GM12878 (cell line): ENCODE measurements at regions not wholly inside any gene's neighbourhood (a gene's known extent, or its start where the extent isn't known, plus 50 kb on each side); places are given as distances from the start of the nearest gene placed in this dataset.
A peak's percentile ranks its signal among the peaks of the same experiment; 100 is the strongest.

Experiments
- ASH2L ChIP-seq: fragments of 300-600, 200-600 bp; sonication (generic); IDR thresholded peaks from 2 replicates; pipeline ENCODE4 v1.6.1; 2017; ENCODE audit warnings: low read depth, mild to moderate bottlenecking, borderline replicate concordance
- BCL3 ChIP-seq: IDR thresholded peaks from 2 replicates; pipeline ENCODE4 v1.6.1; 2011; ENCODE audit warnings: borderline replicate concordance, low read depth, mild to moderate bottlenecking, moderate library complexity, low read length; ENCODE audit not compliant: insufficient read depth, poor library complexity, severe bottlenecking
- CREB1 ChIP-seq: IDR thresholded peaks from 2 replicates; pipeline ENCODE4 v1.6.1; 2012; ENCODE audit warnings: low read depth, mild to moderate bottlenecking, inconsistent platforms
- EGR1 ChIP-seq, 2 experiments: IDR thresholded peaks; 1 replicate in 1 of 2; 2 replicates in 1 of 2; pipeline ENCODE4 v1.6.1; 2011 to 2012; ENCODE audit warnings: low read depth in 2 of 2, low read length in 2 of 2, borderline replicate concordance in 1 of 2, mild to moderate bottlenecking in 1 of 2, moderate library complexity in 1 of 2
- FOXK2 ChIP-seq: fragments of 450-650 bp; IDR thresholded peaks from 2 replicates; pipeline ENCODE4 v1.6.1; 2017; ENCODE audit warnings: mild to moderate bottlenecking, moderate library complexity
- FOXM1 ChIP-seq: IDR thresholded peaks from 2 replicates; pipeline ENCODE4 v1.6.1; 2012; ENCODE audit warnings: low read depth, mild to moderate bottlenecking, inconsistent platforms, low read length, moderate library complexity
- HDAC6 ChIP-seq: fragments of 200-600 bp; sonication (generic); IDR thresholded peaks from one replicate; pipeline ENCODE4 v1.8.0; 2017; ENCODE audit warnings: antibody characterized with exemption; ENCODE audit not compliant: unreplicated experiment
- IKZF1 ChIP-seq: fragments of 450-650 bp; conservative IDR thresholded peaks from 2 replicates; pipeline ENCODE4 v1.6.1; 2017; ENCODE audit warnings: antibody characterized with exemption, mild to moderate bottlenecking
- IRF3 ChIP-seq: fragments of 450-650 bp; IDR thresholded peaks from 2 replicates; pipeline ENCODE4 v1.6.1; 2014; ENCODE audit warnings: mild to moderate bottlenecking
- MAX ChIP-seq: IDR thresholded peaks from 2 replicates; pipeline ENCODE4 v1.6.1; 2012; ENCODE audit warnings: low read depth, low read length, improper control_type of control experiment
- MTA2 ChIP-seq: fragments of 450-650 bp; IDR thresholded peaks from 2 replicates; pipeline ENCODE4 v1.6.1; 2016; ENCODE audit warnings: low read depth, mild to moderate bottlenecking, moderate library complexity
- NBN ChIP-seq: fragments of 450-650 bp; IDR thresholded peaks from 2 replicates; pipeline ENCODE4 v1.6.1; 2016
- NR2F1 ChIP-seq: fragments of 450-650 bp; conservative IDR thresholded peaks from 2 replicates; pipeline ENCODE4 v1.6.1; 2017; ENCODE audit warnings: mild to moderate bottlenecking
- PAX5 ChIP-seq: IDR thresholded peaks from 2 replicates; pipeline ENCODE4 v1.6.1; 2011; ENCODE audit warnings: low read depth, low read length, borderline replicate concordance
- PAX8 ChIP-seq: fragments of 450-650 bp; IDR thresholded peaks from 2 replicates; pipeline ENCODE4 v1.6.1; 2017; ENCODE audit warnings: mild to moderate bottlenecking, moderate library complexity
- POU2F2 ChIP-seq: IDR thresholded peaks from 3 replicates; pipeline ENCODE4 v1.6.1; 2011; ENCODE audit warnings: low read depth, mild to moderate bottlenecking, low read length, borderline replicate concordance
- PRDM15 ChIP-seq: fragments of 450-650 bp; formaldehyde crosslinking; IDR thresholded peaks from 2 replicates; pipeline ENCODE4 v1.4.0; 2020; ENCODE audit warnings: mild to moderate bottlenecking, moderate library complexity
- RELA ChIP-seq: fragments of 450-650 bp; IDR thresholded peaks from 2 replicates; pipeline ENCODE4 v1.8.0; 2014; ENCODE audit warnings: borderline replicate concordance; ENCODE audit not compliant: partially characterized antibody
- SKIL ChIP-seq: fragments of 450-650 bp; IDR thresholded peaks from 2 replicates; pipeline ENCODE4 v1.6.1; 2017; ENCODE audit warnings: mild to moderate bottlenecking, low read depth, inconsistent platforms; ENCODE audit not compliant: poor library complexity, severe bottlenecking
- SMAD1 ChIP-seq: fragments of 450-650 bp; IDR thresholded peaks from 2 replicates; pipeline ENCODE4 v1.6.1; 2018; ENCODE audit warnings: mild to moderate bottlenecking, low read depth; ENCODE audit not compliant: partially characterized antibody
- STAT1 ChIP-seq: fragments of 450-650 bp; conservative IDR thresholded peaks from 2 replicates; pipeline ENCODE4 v1.6.1; 2014; ENCODE audit warnings: antibody characterized with exemption, mild to moderate bottlenecking

- TF ChIP-seq ASH2L (no peak), IKZF1 (0 out of 2 replicates have a peak, but pooled peaks have one; percentile 21), RELA (peak; percentile 87), HDAC6 (no peak), CREB1 (peak; percentile 59; the same call in 1 of the 2 replicates), SKIL (peak; percentile 78), MAX (no peak), FOXK2 (no peak), FOXM1 (peak; percentile 99), EGR1 (IDR thresholded peaks at IDR 0.05; ENCODE audit: borderline replicate concordance in 1 of 2, low read depth in 2 of 2, low read length in 2 of 2) (no peak), MTA2 (no peak; the same call in 1 of the 2 replicates), PAX5 (peak; percentile 96), PAX8 (no peak), IRF3 (no peak), POU2F2 (peak; percentile 98), STAT1 (no peak), NR2F1 (peak; percentile 94), NBN (no peak), PRDM15 (CRISPR knock-in tag) (no peak), BCL3 (peak; percentile 99), SMAD1 (no peak)
Measured at GRCh38 chr3:177351757-177352158, 154.5 kb upstream of the TBL1XR1 start (continued).
